Upper lobe of right lung (tissue), 1 donor: ENCODE measurements at regions not wholly inside any gene's neighbourhood (a gene's known extent, or its start where the extent isn't known, plus 50 kb on each side); places are given as distances from the start of the nearest gene placed in this dataset.

Experiments
- ATAC-seq: fragments of 200-7000 bp; cut with Tn5 transposase; one replicate; pipeline ENCODE4 v1.9.1; 2020; ENCODE audit warnings: mild to moderate bottlenecking, moderate library complexity
- DNase-seq: peaks from one replicate; pipeline ENCODE4 v3.0.0-alpha.2; 2020
- H3K27ac ChIP-seq: fragments of 200-600 bp; one replicate; pipeline ENCODE4 v1.8.0; 2022
- H3K27me3 ChIP-seq: fragments of 200-600 bp; one replicate; pipeline ENCODE4 v1.8.0; 2022; ENCODE audit warnings: mild to moderate bottlenecking
- H3K36me3 ChIP-seq: fragments of 200-600 bp; one replicate; pipeline ENCODE4 v1.8.0; 2022
- H3K4me1 ChIP-seq: fragments of 200-600 bp; one replicate; pipeline ENCODE4 v1.8.0; 2022
- H3K4me3 ChIP-seq: fragments of 200-600 bp; one replicate; pipeline ENCODE4 v1.8.0; 2022; ENCODE audit warnings: mild to moderate bottlenecking
- H3K9me3 ChIP-seq: fragments of 200-600 bp; one replicate; pipeline ENCODE4 v1.8.0; 2022
- intact Hi-C: fragments of 100-400 bp; cut with DNase I; formaldehyde crosslinking; loops from one replicate; pipeline ENCODE4 v1.11.0; 2022
- TF ChIP-seq, protein P1 (sequence below): fragments of 200-600 bp; IDR thresholded peaks from one replicate; pipeline ENCODE4 v1.8.0; 2022; ENCODE audit warnings: antibody characterized with exemption
- donor health status: DM: no; HTN: yes; CAD: no; lungs with severe emphysema.

DNA sequence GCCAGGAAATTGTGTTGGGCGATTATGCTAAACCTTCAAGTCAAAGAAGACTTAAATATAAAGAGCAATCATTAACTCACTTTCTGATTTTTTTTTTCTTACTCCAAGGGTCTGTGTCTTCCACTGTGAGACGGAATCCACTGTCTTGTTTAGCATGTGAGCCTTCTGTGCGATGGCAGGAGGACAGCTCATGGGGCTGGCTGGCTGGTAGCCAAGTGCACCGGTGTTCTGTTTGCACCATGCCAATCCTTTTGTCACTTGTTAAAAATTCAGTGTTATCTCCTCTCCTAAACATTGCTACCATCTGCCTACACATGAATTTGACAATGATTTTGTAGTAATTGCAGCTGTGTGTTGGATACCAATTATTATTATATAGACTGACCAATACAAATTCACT, 1056.3 kb upstream of the IGFBP7 start:
- Histone ChIP-seq H3K27ac (no peak overlapping the region), H3K36me3 (no peaks in the 10 kb centered on the region), H3K27me3 (no peaks in the 10 kb centered on the region), H3K4me1 (no peaks in the 10 kb centered on the region), H3K4me3 (no peak overlapping the region), H3K9me3 (no peaks in the 10 kb centered on the region)
- intact Hi-C loops: no loop called here
- ATAC-seq (no peak), DNase-seq (no peak)
- TF ChIP-seq, protein P1, sequence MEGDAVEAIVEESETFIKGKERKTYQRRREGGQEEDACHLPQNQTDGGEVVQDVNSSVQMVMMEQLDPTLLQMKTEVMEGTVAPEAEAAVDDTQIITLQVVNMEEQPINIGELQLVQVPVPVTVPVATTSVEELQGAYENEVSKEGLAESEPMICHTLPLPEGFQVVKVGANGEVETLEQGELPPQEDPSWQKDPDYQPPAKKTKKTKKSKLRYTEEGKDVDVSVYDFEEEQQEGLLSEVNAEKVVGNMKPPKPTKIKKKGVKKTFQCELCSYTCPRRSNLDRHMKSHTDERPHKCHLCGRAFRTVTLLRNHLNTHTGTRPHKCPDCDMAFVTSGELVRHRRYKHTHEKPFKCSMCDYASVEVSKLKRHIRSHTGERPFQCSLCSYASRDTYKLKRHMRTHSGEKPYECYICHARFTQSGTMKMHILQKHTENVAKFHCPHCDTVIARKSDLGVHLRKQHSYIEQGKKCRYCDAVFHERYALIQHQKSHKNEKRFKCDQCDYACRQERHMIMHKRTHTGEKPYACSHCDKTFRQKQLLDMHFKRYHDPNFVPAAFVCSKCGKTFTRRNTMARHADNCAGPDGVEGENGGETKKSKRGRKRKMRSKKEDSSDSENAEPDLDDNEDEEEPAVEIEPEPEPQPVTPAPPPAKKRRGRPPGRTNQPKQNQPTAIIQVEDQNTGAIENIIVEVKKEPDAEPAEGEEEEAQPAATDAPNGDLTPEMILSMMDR: no peak

DNA sequence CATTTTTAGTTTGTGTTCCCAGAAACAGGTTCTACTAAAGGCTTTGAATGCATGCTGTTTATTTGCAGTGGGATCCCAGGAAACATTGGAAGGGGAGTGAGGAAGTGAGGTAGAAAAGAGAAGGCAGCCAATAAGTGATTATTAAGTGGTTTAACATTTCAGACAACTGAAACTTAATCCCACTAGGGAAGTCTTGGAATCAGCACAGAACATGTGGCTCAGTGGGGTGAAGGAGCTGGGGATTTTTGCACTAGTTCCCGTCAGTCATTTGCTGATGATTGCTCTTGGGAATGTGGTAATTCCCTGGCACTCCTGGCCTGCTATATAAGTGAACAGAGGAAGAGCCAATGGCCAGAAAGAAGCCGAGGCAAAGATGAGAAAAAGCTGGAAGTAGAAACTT, 1053.0 kb upstream of the IGFBP7 start:
- Histone ChIP-seq H3K36me3 (no peaks in the 10 kb centered on the region), H3K27ac (no peak overlapping the region), H3K9me3 (no peaks in the 10 kb centered on the region), H3K27me3 (no peaks in the 10 kb centered on the region), H3K4me3 (no peak overlapping the region), H3K4me1 (no peaks in the 10 kb centered on the region)
- intact Hi-C loops: no loop called here
- TF ChIP-seq, protein P1: no peak
- ATAC-seq: no peak
- DNase-seq: no peak

DNA sequence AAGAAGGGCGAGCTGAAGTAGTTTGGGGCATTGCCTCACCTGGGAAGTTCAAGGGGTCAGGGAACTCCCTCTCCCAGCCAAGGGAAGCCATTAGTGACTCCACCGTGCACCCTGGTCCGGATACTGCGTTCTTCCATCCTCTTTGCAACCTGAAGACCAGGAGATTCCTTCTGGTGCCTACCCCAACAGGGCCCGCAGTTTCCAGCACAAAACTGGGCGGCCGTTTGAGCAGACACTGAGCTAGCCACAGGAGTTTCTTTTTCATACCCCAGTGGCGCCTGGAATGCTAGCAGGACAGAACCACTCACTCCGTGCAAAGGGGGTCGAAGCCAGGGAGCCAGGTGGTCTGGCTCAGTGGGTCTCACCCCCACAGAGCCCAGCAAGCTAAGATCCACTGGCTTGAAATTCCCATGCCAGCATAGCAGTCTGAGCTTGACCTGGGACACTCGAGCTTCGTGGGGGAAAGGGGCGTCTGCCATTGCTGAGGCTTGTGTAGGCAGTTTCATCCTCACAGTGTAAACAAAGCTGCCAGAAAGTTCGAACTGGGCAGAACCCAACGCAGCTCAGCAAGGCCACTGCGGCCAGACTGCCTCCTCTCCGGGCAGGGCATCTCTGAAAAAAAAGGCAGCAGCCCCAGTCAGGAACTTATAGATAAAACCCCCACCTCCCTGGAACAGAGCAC, 1039.4 kb upstream of the IGFBP7 start:
- no peaks in the 10 kb centered on the region for H3K9me3 ChIP-seq
- TF ChIP-seq, protein P1: no peak
- DNase-seq (peak; percentile 54), ATAC-seq (no peak)
- H3K27me3 ChIP-seq: no peaks in the 10 kb centered on the region
- intact Hi-C loops: no loop called here
- H3K4me3 ChIP-seq: no peak overlapping the region
- H3K27ac ChIP-seq: no peak overlapping the region
- no peaks in the 10 kb centered on the region for H3K36me3 ChIP-seq
- H3K4me1 ChIP-seq: no peaks in the 10 kb centered on the region

DNA sequence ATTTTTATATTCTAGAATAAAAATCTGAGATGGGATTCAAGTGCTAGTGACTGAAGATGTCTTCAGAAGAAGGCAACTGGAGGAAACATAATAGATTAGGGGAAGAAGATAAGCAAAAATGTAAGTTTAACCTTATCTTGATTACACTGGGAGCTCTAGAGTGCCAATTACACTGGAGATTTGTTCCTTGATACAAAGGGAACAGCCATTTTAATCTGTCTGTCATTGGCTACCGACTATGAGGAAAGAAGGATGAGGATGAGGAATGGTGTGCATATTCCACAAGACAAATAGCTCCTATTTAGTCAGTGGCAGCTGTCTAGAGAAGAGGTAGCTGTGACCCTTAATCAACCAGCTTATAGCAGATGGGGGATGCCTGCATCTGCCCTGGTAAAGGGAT, 1034.5 kb upstream of the IGFBP7 start:
- no peak for DNase-seq
- no peaks in the 10 kb centered on the region for H3K4me1 ChIP-seq
- H3K9me3 ChIP-seq: no peaks in the 10 kb centered on the region
- no peaks in the 10 kb centered on the region for H3K36me3 ChIP-seq
- TF ChIP-seq, protein P1: no peak
- no peaks in the 10 kb centered on the region for H3K27me3 ChIP-seq
- no peak for ATAC-seq
- H3K27ac ChIP-seq: no peak overlapping the region
- no peak overlapping the region for H3K4me3 ChIP-seq
- intact Hi-C loops: no loop called here

DNA sequence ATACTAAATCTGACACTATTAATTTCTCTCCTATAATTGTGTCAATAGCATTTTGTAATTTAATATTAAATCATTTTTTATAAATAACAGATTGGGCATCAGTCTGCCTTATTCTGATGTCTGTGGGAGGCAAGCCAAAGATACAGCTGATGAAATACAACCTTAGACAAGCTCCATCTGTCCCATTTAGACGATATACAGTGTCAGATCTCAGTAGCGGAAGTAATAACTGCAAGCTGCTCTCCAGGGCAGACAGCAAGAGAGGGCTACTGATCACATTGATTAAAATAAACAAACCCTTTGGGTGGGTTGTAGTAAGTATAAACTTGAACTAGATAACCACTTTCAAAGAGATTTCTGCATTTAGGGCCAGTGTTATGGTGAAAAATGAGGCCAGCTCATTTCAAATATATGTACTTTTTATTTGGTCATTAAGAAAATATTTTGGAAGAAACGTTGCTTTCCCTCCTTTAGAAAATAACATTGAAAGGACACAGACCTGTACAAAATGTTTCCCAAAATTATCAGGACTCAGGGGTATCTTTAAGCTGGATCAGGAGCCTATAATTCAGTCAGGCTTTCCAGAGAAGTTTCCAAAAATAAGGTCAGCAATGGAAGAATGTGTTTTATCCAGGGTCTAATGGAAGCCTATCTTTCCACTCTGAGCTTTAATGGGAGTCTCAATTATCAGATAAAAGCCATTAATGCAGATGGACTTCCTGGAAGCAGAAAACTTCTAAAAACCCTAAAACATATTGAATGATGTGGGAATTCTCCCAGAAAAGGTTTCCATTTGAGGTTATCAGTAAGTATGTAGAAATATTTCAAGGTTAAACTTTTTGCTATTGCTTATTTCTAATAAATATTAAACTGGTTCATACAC, 1028.8 kb upstream of the IGFBP7 start:
- Histone ChIP-seq H3K4me3 (no peak overlapping the region), H3K9me3 (no peaks in the 10 kb centered on the region), H3K4me1 (no peaks in the 10 kb centered on the region), H3K36me3 (no peaks in the 10 kb centered on the region), H3K27me3 (no peaks in the 10 kb centered on the region), H3K27ac (no peak overlapping the region)
- no peak for DNase-seq
- TF ChIP-seq, protein P1: no peak
- intact Hi-C loops: no loop called here
- no peak for ATAC-seq
